ENCODE measurements at regions not wholly inside any gene's neighbourhood (a gene's known extent, or its start where the extent isn't known, plus 50 kb on each side); places are given as distances from the start of the nearest gene placed in this dataset.

- TF ChIP-seq EP300 (IDR thresholded peaks at IDR 0.05; ENCODE audit: borderline replicate concordance) = no peak
- no peak for TF ChIP-seq CREB1 (IDR thresholded peaks at IDR 0.05; ENCODE audit: low read depth)
- TF ChIP-seq RAD21 (IDR thresholded peaks at IDR 0.05; ENCODE audit: low read depth) = peak; percentile 14; the same call in 1 of the 2 replicates
- TF ChIP-seq FOXM1 (IDR thresholded peaks at IDR 0.05; ENCODE audit: borderline replicate concordance, low read depth) = no peak
- no peak for TF ChIP-seq TEAD4 (IDR thresholded peaks at IDR 0.05)
- TF ChIP-seq YY1 (IDR thresholded peaks at IDR 0.05; ENCODE audit: low read depth) = no peak
- TF ChIP-seq TCF12 (IDR thresholded peaks at IDR 0.05; ENCODE audit: low read depth) = no peak
- peak; percentile 88 for TF ChIP-seq NFIC (IDR thresholded peaks at IDR 0.05)
- no peak for TF ChIP-seq REST (IDR thresholded peaks at IDR 0.05; ENCODE audit: low read depth)
- no peak for TF ChIP-seq MAX (IDR thresholded peaks at IDR 0.05)
- TF ChIP-seq CEBPB (IDR thresholded peaks at IDR 0.05) = no peak
- no peak for TF ChIP-seq USF1 (IDR thresholded peaks at IDR 0.05)
- TF ChIP-seq TAF1 (IDR thresholded peaks at IDR 0.05; ENCODE audit: low read depth) = no peak
Observed at GRCh38 chr5:81856948-81857928, 106.3 kb upstream of the SSBP2 start.

Data from Ishikawa (cell line).